Neural progenitor cell (in vitro differentiated cells): ENCODE measurements at regions not wholly inside any gene's neighbourhood (a gene's known extent, or its start where the extent isn't known, plus 50 kb on each side); places are given as distances from the start of the nearest gene placed in this dataset.

Experiments
- DNase-seq: peaks from one replicate; pipeline ENCODE4 v3.0.0-alpha.2; 2016; ENCODE audit warnings: low spot score
- H2AFZ ChIP-seq: fragments of 200-600 bp; sonication (generic); replicated peaks from 2 replicates; pipeline ENCODE4 v1.6.1; 2016; ENCODE audit warnings: antibody characterized with exemption
- H3F3A ChIP-seq: fragments of 200-600 bp; sonication (generic); 2 replicates; pipeline ENCODE4 v1.6.1; 2016; ENCODE audit warnings: antibody characterized with exemption, low read depth
- H3K27ac ChIP-seq: fragments of 200-600 bp; sonication (generic); 2 replicates; pipeline ENCODE4 v1.5.1; 2016; ENCODE audit warnings: mild to moderate bottlenecking
- H3K27me3 ChIP-seq: fragments of 200-600 bp; sonication (generic); 2 replicates; pipeline ENCODE4 v1.6.1; 2016; ENCODE audit warnings: mild to moderate bottlenecking, moderate library complexity
- H3K36me3 ChIP-seq: fragments of 200-600 bp; sonication (generic); 2 replicates; pipeline ENCODE4 v1.5.1; 2016
- H3K4me1 ChIP-seq: fragments of 200-600 bp; sonication (generic); 2 replicates; pipeline ENCODE4 v1.6.1; 2016; ENCODE audit warnings: mixed run types
- H3K4me2 ChIP-seq: fragments of 200-600 bp; sonication (generic); 2 replicates; pipeline ENCODE4 v1.6.1; 2016
- H3K4me3 ChIP-seq: fragments of 200-600 bp; sonication (generic); 2 replicates; pipeline ENCODE4 v1.5.1; 2016
- H3K79me2 ChIP-seq: fragments of 200-600 bp; sonication (generic); 2 replicates; pipeline ENCODE4 v1.6.1; 2016; ENCODE audit warnings: low read depth
- H3K9ac ChIP-seq: fragments of 200-600 bp; sonication (generic); 2 replicates; pipeline ENCODE4 v1.6.1; 2016
- H3K9me3 ChIP-seq: fragments of 200-600 bp; sonication (generic); 2 replicates; pipeline ENCODE4 v1.5.1; 2016; ENCODE audit warnings: low read depth
- H4K20me1 ChIP-seq: fragments of 200-600 bp; sonication (generic); 2 replicates; pipeline ENCODE4 v1.6.1; 2016; ENCODE audit warnings: low read depth
- H3K27ac Mint-ChIP-seq: 3 replicates; pipeline ENCODE4 v1.8.0; 2021; ENCODE audit warnings: mixed read lengths
- H3K27me3 Mint-ChIP-seq: 2 replicates; pipeline ENCODE4 v1.8.0; 2022; ENCODE audit warnings: low read depth, mild to moderate bottlenecking, inconsistent platforms, moderate library complexity, mixed read lengths; ENCODE audit not compliant: insufficient read depth
- H3K36me3 Mint-ChIP-seq: 3 replicates; pipeline ENCODE4 v1.8.0; 2021; ENCODE audit warnings: mixed read lengths
- H3K4me1 Mint-ChIP-seq: 3 replicates; pipeline ENCODE4 v1.8.0; 2021; ENCODE audit warnings: mixed read lengths
- H3K4me3 Mint-ChIP-seq: 3 replicates; pipeline ENCODE4 v1.8.0; 2021; ENCODE audit warnings: mild to moderate bottlenecking, moderate library complexity, mixed read lengths
- H3K9me3 Mint-ChIP-seq: 3 replicates; pipeline ENCODE4 v1.8.0; 2020; ENCODE audit warnings: mixed read lengths
- CTCF ChIP-seq: fragments of 200-600 bp; sonication (generic); IDR thresholded peaks from 2 replicates; pipeline ENCODE4 v1.5.1; 2017; ENCODE audit warnings: antibody characterized with exemption, mild to moderate bottlenecking
- EZH2 ChIP-seq: fragments of 200-600 bp; sonication (generic); IDR thresholded peaks from 2 replicates; pipeline ENCODE4 v1.6.1; 2017; ENCODE audit warnings: antibody characterized with exemption, mild to moderate bottlenecking, moderate library complexity
- EZH2phosphoT487 ChIP-seq: fragments of 200-600 bp; sonication (generic); IDR thresholded peaks from 2 replicates; pipeline ENCODE4 v1.6.1; 2017; ENCODE audit warnings: antibody characterized with exemption

GRCh38 chr3:59116233-59116537, 66.4 kb upstream of the CFAP20DC start:
- Mint-ChIP-seq H3K4me3 (no peak overlapping the region), H3K9me3 (no peaks in the 10 kb centered on the region), H3K4me1 (peaks cover 5% of the 10 kb centered on the region), H3K27me3 (peaks cover 2% of the 10 kb centered on the region), H3K27ac (no peak overlapping the region), H3K36me3 (no peaks in the 10 kb centered on the region)
- no peaks in the 10 kb centered on the region for H3K27me3 ChIP-seq
- H3F3A ChIP-seq = no peaks in the 10 kb centered on the region
- H3K27ac ChIP-seq = no peak overlapping the region
- no peaks in the 10 kb centered on the region for H3K36me3 ChIP-seq
- TF ChIP-seq EZH2phosphoT487 (no peak), EZH2 (no peak), CTCF (no peak)
- H3K9ac ChIP-seq = no peak overlapping the region
- peaks cover 8% of the 10 kb centered on the region for H3K4me1 ChIP-seq
- H3K79me2 ChIP-seq = no peaks in the 10 kb centered on the region
- H2AFZ ChIP-seq = peak overlapping the region; percentile 92
- no peak overlapping the region for H3K4me3 ChIP-seq
- H3K9me3 ChIP-seq = no peaks in the 10 kb centered on the region
- H4K20me1 ChIP-seq = no peaks in the 10 kb centered on the region
- no peak overlapping the region for H3K4me2 ChIP-seq
- DNase-seq = no peak

DNA sequence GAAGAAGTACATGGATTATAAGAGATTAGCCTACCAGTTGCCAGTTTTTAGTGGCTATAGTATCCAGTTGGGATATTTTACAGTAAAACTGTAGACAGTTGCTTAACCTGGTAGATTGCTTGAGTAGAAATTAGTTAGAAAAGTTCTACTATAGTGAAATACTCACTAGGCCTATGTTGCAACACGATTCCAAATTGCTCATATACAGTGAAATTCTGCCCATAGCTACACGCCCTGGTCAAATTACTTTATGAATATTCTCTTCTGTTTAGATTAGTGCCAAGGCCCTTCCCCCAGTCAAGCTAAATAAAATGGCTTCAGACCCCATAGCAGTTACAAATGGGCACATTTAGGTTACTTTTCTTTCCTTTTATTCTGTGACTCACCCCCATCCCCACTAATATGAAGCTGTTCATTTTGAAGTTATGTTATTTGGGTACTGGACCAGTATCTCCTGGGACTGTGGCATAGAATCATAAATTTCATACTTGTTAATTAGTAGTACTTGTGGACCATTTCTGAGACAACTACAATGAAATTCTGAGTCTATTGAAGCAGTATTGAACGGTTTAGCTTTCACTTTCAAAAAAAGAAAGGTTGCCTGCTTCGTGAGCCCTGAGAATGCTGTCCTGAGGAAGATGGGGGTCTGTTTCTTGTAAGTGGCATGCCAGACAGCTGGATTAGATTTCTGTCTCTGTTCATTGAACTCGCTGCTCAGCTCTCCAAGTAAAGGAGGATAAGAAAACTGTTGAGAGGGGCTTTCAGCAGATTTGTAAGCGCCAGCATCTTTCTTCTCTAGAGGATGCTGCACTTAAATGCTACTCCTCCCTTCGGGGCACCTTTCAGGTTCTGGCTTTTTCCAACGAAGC, 65.8 kb upstream of the CFAP20DC start:
- Histone ChIP-seq H3K4me3 (no peak overlapping the region), H3K36me3 (no peaks in the 10 kb centered on the region), H3K9ac (no peak overlapping the region), H2AFZ (peak overlapping the region; percentile 92), H3K4me2 (no peak overlapping the region), H4K20me1 (no peaks in the 10 kb centered on the region), H3K79me2 (no peaks in the 10 kb centered on the region), H3K9me3 (no peaks in the 10 kb centered on the region), H3K4me1 (peaks cover 8% of the 10 kb centered on the region), H3F3A (no peaks in the 10 kb centered on the region), H3K27ac (no peak overlapping the region), H3K27me3 (no peaks in the 10 kb centered on the region)
- Mint-ChIP-seq H3K4me3 (no peak overlapping the region), H3K27me3 (peaks cover 2% of the 10 kb centered on the region), H3K4me1 (peaks cover 5% of the 10 kb centered on the region), H3K36me3 (no peaks in the 10 kb centered on the region), H3K9me3 (no peaks in the 10 kb centered on the region), H3K27ac (no peak overlapping the region)
- TF ChIP-seq CTCF (no peak), EZH2phosphoT487 (no peak), EZH2 (no peak)
- DNase-seq = no peak

DNA sequence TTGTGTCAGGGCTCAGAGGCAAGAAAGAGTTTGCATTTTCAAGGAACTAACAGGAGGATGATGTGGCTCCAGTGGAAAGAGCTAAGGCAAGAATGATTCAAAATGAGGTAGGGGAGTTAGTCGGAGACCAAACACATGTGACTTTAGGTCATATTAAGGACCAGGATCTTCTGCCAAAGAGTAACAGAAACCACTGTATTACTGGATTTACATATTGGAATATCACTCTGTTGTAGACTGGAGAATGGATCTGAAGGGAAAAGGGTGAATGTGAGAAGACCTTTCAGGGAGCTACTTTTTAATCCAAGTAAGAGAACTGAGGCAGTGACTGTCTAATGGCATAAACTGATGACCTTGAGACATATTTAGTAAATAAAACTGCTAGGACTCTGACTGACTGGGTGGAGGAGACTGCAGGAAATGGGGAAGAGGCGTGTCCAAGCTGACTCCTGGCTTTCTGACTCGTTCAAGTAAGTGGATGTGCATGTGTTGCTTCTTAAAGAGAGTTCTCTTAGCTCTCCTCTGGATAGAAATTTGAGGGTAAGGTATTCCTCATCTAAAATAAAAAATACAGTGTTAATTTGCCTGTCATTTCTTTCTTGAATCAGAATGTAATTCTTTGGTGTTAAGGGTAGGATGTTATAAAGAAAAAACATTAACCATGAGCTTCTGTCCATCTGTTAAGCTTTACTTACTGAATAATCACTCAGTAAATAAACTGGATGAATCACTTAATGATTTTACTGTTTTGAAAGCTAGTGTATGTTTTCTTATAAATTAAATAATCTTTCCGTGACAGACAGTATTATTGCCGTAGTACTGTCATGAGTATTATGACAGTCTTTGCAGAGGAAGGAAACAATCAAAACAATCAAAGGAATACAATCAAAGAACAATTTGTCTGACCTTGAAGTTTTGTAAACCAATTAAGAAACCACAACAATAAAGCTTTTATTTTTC, 58.3 kb upstream of the CFAP20DC start:
- no peak overlapping the region for H3K27ac Mint-ChIP-seq
- no peaks in the 10 kb centered on the region for H4K20me1 ChIP-seq
- H3K27ac ChIP-seq = no peak overlapping the region
- H3K36me3 ChIP-seq = no peaks in the 10 kb centered on the region
- H3K9me3 Mint-ChIP-seq = peaks cover 3% of the 10 kb centered on the region
- peaks cover 6% of the 10 kb centered on the region for H3K4me1 Mint-ChIP-seq
- H3K9me3 ChIP-seq = no peaks in the 10 kb centered on the region
- H3K79me2 ChIP-seq = no peaks in the 10 kb centered on the region
- H2AFZ ChIP-seq = peak overlapping the region; percentile 59
- no peak overlapping the region for H3K4me3 Mint-ChIP-seq
- H3K36me3 Mint-ChIP-seq = no peaks in the 10 kb centered on the region
- no peaks in the 10 kb centered on the region for H3K27me3 ChIP-seq
- peaks cover 2% of the 10 kb centered on the region for H3K27me3 Mint-ChIP-seq
- H3K4me1 ChIP-seq = peaks cover 5% of the 10 kb centered on the region
- H3F3A ChIP-seq = peaks cover 5% of the 10 kb centered on the region
- TF ChIP-seq CTCF = no peak
- TF ChIP-seq EZH2phosphoT487 = no peak
- TF ChIP-seq EZH2 = no peak
- no peak for DNase-seq
- H3K4me3 ChIP-seq = no peak overlapping the region
- no peak overlapping the region for H3K9ac ChIP-seq
- no peak overlapping the region for H3K4me2 ChIP-seq
